ENCODE measurements at regions not wholly inside any gene's neighbourhood (a gene's known extent, or its start where the extent isn't known, plus 50 kb on each side); places are given as distances from the start of the nearest gene placed in this dataset.
"Not testable (repeated sequence)": the region's sequence is repeated elsewhere in the genome, so short reads cannot be mapped to it uniquely, and the experiment has no call there.

GRCh38 chr12:111259231-111259630 is 109.7 kb downstream of the PHETA1 start:
- Mint-ChIP-seq H3K27ac (no peak overlapping the region), H3K36me3 (no peaks in the 10 kb centered on the region), H3K4me3 (no peak overlapping the region), H3K4me1 (peaks cover 5% of the 10 kb centered on the region), H3K27me3 (peaks cover 3% of the 10 kb centered on the region), H3K9me3 (peaks cover 2% of the 10 kb centered on the region)
- no peak for DNase-seq

- not testable (repeated sequence) for H3K9me3 Mint-ChIP-seq, H3K27ac Mint-ChIP-seq, H3K36me3 Mint-ChIP-seq, H3K4me3 Mint-ChIP-seq, DNase-seq, H3K4me1 Mint-ChIP-seq, H3K27me3 Mint-ChIP-seq
Measured at GRCh38 chr12:111258081-111258480, 110.8 kb downstream of the PHETA1 start.

GRCh38 chr12:111257435-111257902 is 111.4 kb downstream of the PHETA1 start:
- Mint-ChIP-seq H3K27me3 (no peaks in the 10 kb centered on the region), H3K4me1 (peaks cover 5% of the 10 kb centered on the region), H3K4me3 (no peak overlapping the region), H3K9me3 (peaks cover 2% of the 10 kb centered on the region), H3K36me3 (no peaks in the 10 kb centered on the region), H3K27ac (no peak overlapping the region)
- no peak for DNase-seq

- H3K27ac Mint-ChIP-seq, result no peak overlapping the region
- no peak for DNase-seq
- peaks cover 5% of the 10 kb centered on the region for H3K4me1 Mint-ChIP-seq
- no peaks in the 10 kb centered on the region for H3K27me3 Mint-ChIP-seq
- no peak overlapping the region for H3K4me3 Mint-ChIP-seq
- peaks cover 2% of the 10 kb centered on the region for H3K9me3 Mint-ChIP-seq
- H3K36me3 Mint-ChIP-seq, result no peaks in the 10 kb centered on the region
Measured at GRCh38 chr12:111256629-111257434, 112.1 kb downstream of the PHETA1 start.

- no peak for DNase-seq
- Mint-ChIP-seq H3K27me3 (no peaks in the 10 kb centered on the region), H3K27ac (no peak overlapping the region), H3K36me3 (no peaks in the 10 kb centered on the region), H3K9me3 (peaks cover 2% of the 10 kb centered on the region), H3K4me3 (no peak overlapping the region), H3K4me1 (peaks cover 5% of the 10 kb centered on the region)
Measured at GRCh38 chr12:111255261-111255660, 113.6 kb downstream of the PHETA1 start.

GRCh38 chr12:111254106-111254505 is 114.8 kb downstream of the PHETA1 start:
- H3K27me3 Mint-ChIP-seq, result no peaks in the 10 kb centered on the region
- no peak overlapping the region for H3K27ac Mint-ChIP-seq
- DNase-seq, result no peak
- no peak overlapping the region for H3K4me3 Mint-ChIP-seq
- H3K4me1 Mint-ChIP-seq, result peaks cover 5% of the 10 kb centered on the region
- H3K9me3 Mint-ChIP-seq, result peaks cover 2% of the 10 kb centered on the region
- H3K36me3 Mint-ChIP-seq, result no peaks in the 10 kb centered on the region

GRCh38 chr12:111253213-111253612 is 115.7 kb downstream of the PHETA1 start:
- no peak overlapping the region for H3K27ac Mint-ChIP-seq

GRCh38 chr12:111251787-111252186 is 117.1 kb downstream of the PHETA1 start:
- no peaks in the 10 kb centered on the region for H3K4me1 Mint-ChIP-seq
- H3K36me3 Mint-ChIP-seq, result no peaks in the 10 kb centered on the region
- H3K4me3 Mint-ChIP-seq, result no peak overlapping the region
- H3K9me3 Mint-ChIP-seq, result no peaks in the 10 kb centered on the region
- no peak overlapping the region for H3K27ac Mint-ChIP-seq
- no peak for DNase-seq
- H3K27me3 Mint-ChIP-seq, result no peaks in the 10 kb centered on the region

More at GRCh38 chr12:111253213-111253612, 115.7 kb downstream of the PHETA1 start:
- Mint-ChIP-seq H3K36me3 (no peaks in the 10 kb centered on the region), H3K9me3 (peaks cover 2% of the 10 kb centered on the region), H3K4me1 (peaks cover 5% of the 10 kb centered on the region), H3K27me3 (no peaks in the 10 kb centered on the region), H3K4me3 (no peak overlapping the region)
- no peak for DNase-seq

GRCh38 chr12:111251058-111251730 is 117.7 kb downstream of the PHETA1 start:
- H3K27ac Mint-ChIP-seq, result no peak overlapping the region
- no peak overlapping the region for H3K4me3 Mint-ChIP-seq
- no peaks in the 10 kb centered on the region for H3K27me3 Mint-ChIP-seq
- no peak for DNase-seq
- no peaks in the 10 kb centered on the region for H3K4me1 Mint-ChIP-seq
- H3K9me3 Mint-ChIP-seq, result no peaks in the 10 kb centered on the region
- H3K36me3 Mint-ChIP-seq, result no peaks in the 10 kb centered on the region

- Mint-ChIP-seq H3K36me3 (no peaks in the 10 kb centered on the region), H3K9me3 (no peaks in the 10 kb centered on the region), H3K27me3 (no peaks in the 10 kb centered on the region), H3K4me1 (no peaks in the 10 kb centered on the region), H3K27ac (no peak overlapping the region), H3K4me3 (no peak overlapping the region)
- no peak for DNase-seq
Measured at GRCh38 chr12:111250251-111250881, 118.5 kb downstream of the PHETA1 start.

GRCh38 chr12:111249757-111250156 is 119.1 kb downstream of the PHETA1 start:
- DNase-seq, result no peak
- no peaks in the 10 kb centered on the region for H3K27me3 Mint-ChIP-seq
- no peak overlapping the region for H3K4me3 Mint-ChIP-seq
- H3K4me1 Mint-ChIP-seq, result no peaks in the 10 kb centered on the region
- no peaks in the 10 kb centered on the region for H3K36me3 Mint-ChIP-seq
- H3K9me3 Mint-ChIP-seq, result no peaks in the 10 kb centered on the region
- no peak overlapping the region for H3K27ac Mint-ChIP-seq

- no peaks in the 10 kb centered on the region for H3K36me3 Mint-ChIP-seq
- H3K4me3 Mint-ChIP-seq, result no peak overlapping the region
- H3K9me3 Mint-ChIP-seq, result no peaks in the 10 kb centered on the region
- H3K4me1 Mint-ChIP-seq, result no peaks in the 10 kb centered on the region
- no peak for DNase-seq
- no peaks in the 10 kb centered on the region for H3K27me3 Mint-ChIP-seq
- no peak overlapping the region for H3K27ac Mint-ChIP-seq
Measured at GRCh38 chr12:111249018-111249370, 119.9 kb downstream of the PHETA1 start.

- Mint-ChIP-seq H3K27me3 (no peaks in the 10 kb centered on the region), H3K4me3 (no peak overlapping the region), H3K4me1 (no peaks in the 10 kb centered on the region), H3K27ac (no peak overlapping the region), H3K36me3 (no peaks in the 10 kb centered on the region), H3K9me3 (no peaks in the 10 kb centered on the region)
- DNase-seq, result no peak
Measured at GRCh38 chr12:111248236-111249017, 120.5 kb downstream of the PHETA1 start.

GRCh38 chr12:111247083-111247783 is 121.7 kb downstream of the PHETA1 start:
- peaks cover 2% of the 10 kb centered on the region for H3K9me3 Mint-ChIP-seq
- H3K27me3 Mint-ChIP-seq, result no peaks in the 10 kb centered on the region
- H3K36me3 Mint-ChIP-seq, result no peaks in the 10 kb centered on the region
- H3K4me3 Mint-ChIP-seq, result no peak overlapping the region
- no peaks in the 10 kb centered on the region for H3K4me1 Mint-ChIP-seq
- no peak for DNase-seq
- no peak overlapping the region for H3K27ac Mint-ChIP-seq

Measured in activated naive CD8-positive, alpha-beta T cell treated with anti-CD3 and anti-CD28 coated beads for 36 hours (primary cell).